ENCODE measurements at regions not wholly inside any gene's neighbourhood (a gene's known extent, or its start where the extent isn't known, plus 50 kb on each side); places are given as distances from the start of the nearest gene placed in this dataset.

- WGBS, 2 donors = 90 to 92% methylated on average over 8 of the region's 8 CpGs
- TF ChIP-seq POLR2A (IDR thresholded peaks at IDR 0.05) (no peak), CTCF (IDR thresholded peaks at IDR 0.05) (no peak)
- intact Hi-C loops (cut with DNase I; ENCODE audit: low total_unique reads) = no loop called here
- no peak for DNase-seq (ENCODE audit: low spot score in 2 of 2)
- H3K4me3 ChIP-seq (ENCODE audit: low read depth, poor library complexity, severe bottlenecking) = no peak overlapping the region
Measured at GRCh38 chr10:33617381-33618080, 283.1 kb upstream of the NRP1 start.

GRCh38 chr10:33616956-33617355 is 282.5 kb upstream of the NRP1 start:
- no peak for DNase-seq (ENCODE audit: low spot score in 2 of 2)
- WGBS, 2 donors = 60 to 61% methylated on average over 1 of the region's 1 CpG
- intact Hi-C loops (cut with DNase I; ENCODE audit: low total_unique reads) = no loop called here
- H3K4me3 ChIP-seq (ENCODE audit: low read depth, poor library complexity, severe bottlenecking) = no peak overlapping the region
- TF ChIP-seq POLR2A (IDR thresholded peaks at IDR 0.05) (no peak), CTCF (IDR thresholded peaks at IDR 0.05) (no peak)

- intact Hi-C loops (cut with DNase I; ENCODE audit: low total_unique reads) = no loop called here
Measured at GRCh38 chr10:33612551-33612950, 278.1 kb upstream of the NRP1 start.

GRCh38 chr10:33612116-33612515 is 277.6 kb upstream of the NRP1 start:
- peak in 1 of 2 donors; percentile 26 for DNase-seq (ENCODE audit: low spot score in 2 of 2)
- no peak for TF ChIP-seq CTCF (IDR thresholded peaks at IDR 0.05)
- TF ChIP-seq POLR2A (IDR thresholded peaks at IDR 0.05) = no peak
- no peak overlapping the region for H3K4me3 ChIP-seq (ENCODE audit: low read depth, poor library complexity, severe bottlenecking)
- intact Hi-C loops (cut with DNase I; ENCODE audit: low total_unique reads) = no loop called here
- WGBS, 2 donors = 44 to 45% methylated on average over 1 of the region's 1 CpG

More at GRCh38 chr10:33612551-33612950, 278.1 kb upstream of the NRP1 start:
- TF ChIP-seq CTCF (IDR thresholded peaks at IDR 0.05) (no peak), POLR2A (IDR thresholded peaks at IDR 0.05) (no peak)
- 42 to 57% methylated on average over 3 of the region's 3 CpGs for WGBS, 2 donors
- no peak overlapping the region for H3K4me3 ChIP-seq (ENCODE audit: low read depth, poor library complexity, severe bottlenecking)
- DNase-seq (ENCODE audit: low spot score in 2 of 2) = peak in 1 of 2 donors; percentile 24

- H3K4me3 ChIP-seq (ENCODE audit: low read depth, poor library complexity, severe bottlenecking) = no peak overlapping the region
- TF ChIP-seq POLR2A (IDR thresholded peaks at IDR 0.05) = no peak
- TF ChIP-seq CTCF (IDR thresholded peaks at IDR 0.05) = no peak
- no peak for DNase-seq (ENCODE audit: low spot score in 2 of 2)
- 88% methylated on average over 1 of the region's 1 CpG for WGBS, 2 donors
- intact Hi-C loops (cut with DNase I; ENCODE audit: low total_unique reads) = no loop called here
Measured at GRCh38 chr10:33611423-33611822, 277.0 kb upstream of the NRP1 start.

- DNase-seq (ENCODE audit: low spot score in 2 of 2) = no peak
- no peak overlapping the region for H3K4me3 ChIP-seq (ENCODE audit: low read depth, poor library complexity, severe bottlenecking)
- intact Hi-C loops (cut with DNase I; ENCODE audit: low total_unique reads) = no loop called here
- TF ChIP-seq CTCF (IDR thresholded peaks at IDR 0.05) (no peak), POLR2A (IDR thresholded peaks at IDR 0.05) (no peak)
Measured at GRCh38 chr10:33609546-33609945, 275.1 kb upstream of the NRP1 start.
